Mammary epithelial cell (primary cell): ENCODE measurements at regions not wholly inside any gene's neighbourhood (a gene's known extent, or its start where the extent isn't known, plus 50 kb on each side); places are given as distances from the start of the nearest gene placed in this dataset.

Experiments
- EZH2 ChIP-seq: IDR thresholded peaks from 2 replicates; pipeline ENCODE4 v1.6.1; 2012; ENCODE audit warnings: low read length, inconsistent platforms, borderline replicate concordance
- TF ChIP-seq, protein P1 (sequence below), 2 donors: IDR thresholded peaks in 1 of 2; conservative IDR thresholded peaks in 1 of 2; 2 replicates each; pipeline ENCODE4 v1.5.1; 2011 to 2012; ENCODE audit warnings: inconsistent platforms in 2 of 2, low read length in 2 of 2, mild to moderate bottlenecking in 2 of 2, control low read depth in 1 of 2, low read depth in 1 of 2; ENCODE audit not compliant: insufficient read depth in 1 of 2; ENCODE audit errors: extremely low read depth in 1 of 2

DNA sequence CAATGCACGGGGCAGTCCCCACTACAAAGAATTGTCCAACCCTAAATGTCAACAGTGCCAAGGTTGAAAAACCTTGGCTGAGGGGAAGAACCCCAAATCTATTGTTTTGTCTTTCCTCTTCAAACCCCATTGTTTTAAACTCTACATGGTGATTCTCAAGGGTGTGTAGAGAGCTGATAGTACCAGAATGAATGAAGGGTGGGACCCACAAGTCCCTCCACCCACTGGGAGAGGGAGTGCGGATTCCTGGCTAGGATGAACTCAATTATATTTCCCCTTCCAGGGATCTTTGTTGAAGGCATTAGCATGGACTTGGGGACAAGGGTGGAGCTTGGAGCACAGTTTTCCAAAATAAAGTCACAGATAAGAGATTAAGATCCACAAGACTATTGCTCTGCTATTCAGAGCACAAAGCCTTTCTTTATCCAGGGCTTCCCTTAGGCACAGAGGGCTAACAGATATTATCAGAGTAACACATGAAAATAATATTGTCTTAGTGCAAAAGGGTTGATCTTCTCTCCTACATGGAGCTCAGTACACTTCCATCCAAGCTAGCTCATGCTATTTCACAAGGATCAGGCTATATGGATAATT, 755.1 kb upstream of the TBX3 start:
- TF ChIP-seq, protein P1, sequence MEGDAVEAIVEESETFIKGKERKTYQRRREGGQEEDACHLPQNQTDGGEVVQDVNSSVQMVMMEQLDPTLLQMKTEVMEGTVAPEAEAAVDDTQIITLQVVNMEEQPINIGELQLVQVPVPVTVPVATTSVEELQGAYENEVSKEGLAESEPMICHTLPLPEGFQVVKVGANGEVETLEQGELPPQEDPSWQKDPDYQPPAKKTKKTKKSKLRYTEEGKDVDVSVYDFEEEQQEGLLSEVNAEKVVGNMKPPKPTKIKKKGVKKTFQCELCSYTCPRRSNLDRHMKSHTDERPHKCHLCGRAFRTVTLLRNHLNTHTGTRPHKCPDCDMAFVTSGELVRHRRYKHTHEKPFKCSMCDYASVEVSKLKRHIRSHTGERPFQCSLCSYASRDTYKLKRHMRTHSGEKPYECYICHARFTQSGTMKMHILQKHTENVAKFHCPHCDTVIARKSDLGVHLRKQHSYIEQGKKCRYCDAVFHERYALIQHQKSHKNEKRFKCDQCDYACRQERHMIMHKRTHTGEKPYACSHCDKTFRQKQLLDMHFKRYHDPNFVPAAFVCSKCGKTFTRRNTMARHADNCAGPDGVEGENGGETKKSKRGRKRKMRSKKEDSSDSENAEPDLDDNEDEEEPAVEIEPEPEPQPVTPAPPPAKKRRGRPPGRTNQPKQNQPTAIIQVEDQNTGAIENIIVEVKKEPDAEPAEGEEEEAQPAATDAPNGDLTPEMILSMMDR (conservative IDR thresholded peaks at IDR 0.05 in 1 of 2, IDR thresholded peaks at IDR 0.05 in 1 of 2; ENCODE audit: extremely low read depth in 1 of 2, insufficient read depth in 1 of 2, low read depth in 1 of 2, low read length in 2 of 2), result no peak
- TF ChIP-seq EZH2, result no peak
